Lower lobe of right lung (tissue), 2 donors: ENCODE measurements at regions not wholly inside any gene's neighbourhood (a gene's known extent, or its start where the extent isn't known, plus 50 kb on each side); places are given as distances from the start of the nearest gene placed in this dataset.

Experiments
- ATAC-seq, 2 donors: fragments of 200-7000 bp; cut with Tn5 transposase; one replicate each; pipeline ENCODE4 v1.9.1; 2020 to 2022; ENCODE audit warnings: mild to moderate bottlenecking in 2 of 2, moderate library complexity in 2 of 2
- DNase-seq: peaks from one replicate; pipeline ENCODE4 v3.0.0-alpha.2; 2020
- H3K27ac ChIP-seq: fragments of 200-600 bp; one replicate; pipeline ENCODE4 v1.8.0; 2022
- H3K27me3 ChIP-seq: fragments of 200-600 bp; one replicate; pipeline ENCODE4 v1.8.0; 2022; ENCODE audit warnings: low read depth
- H3K36me3 ChIP-seq: fragments of 200-600 bp; one replicate; pipeline ENCODE4 v1.8.0; 2022; ENCODE audit warnings: mild to moderate bottlenecking
- H3K4me1 ChIP-seq: fragments of 200-600 bp; one replicate; pipeline ENCODE4 v1.8.0; 2022
- H3K4me3 ChIP-seq: fragments of 200-600 bp; one replicate; pipeline ENCODE4 v1.8.0; 2022; ENCODE audit warnings: mild to moderate bottlenecking
- H3K9me3 ChIP-seq: fragments of 200-600 bp; one replicate; pipeline ENCODE4 v1.8.0; 2022
- CTCF ChIP-seq: fragments of 200-600 bp; IDR thresholded peaks from one replicate; pipeline ENCODE4 v1.8.0; 2022; ENCODE audit warnings: antibody characterized with exemption, mild to moderate bottlenecking
- intact Hi-C: fragments of 100-400 bp; cut with DNase I; formaldehyde crosslinking; loops from one replicate; pipeline ENCODE4 v1.11.0; 2022
- donor health status: DM: no; HTN: yes; CAD: no; lungs with severe emphysema.

GRCh38 chr10:15462253-15462897 lies 91.3 kb upstream of the FAM171A1 start:
- intact Hi-C loops = no loop called here
- Histone ChIP-seq H3K27me3 (no peaks in the 10 kb centered on the region), H3K27ac (no peak overlapping the region), H3K4me3 (no peak overlapping the region), H3K9me3 (no peaks in the 10 kb centered on the region), H3K4me1 (peaks cover 3% of the 10 kb centered on the region), H3K36me3 (no peaks in the 10 kb centered on the region)
- DNase-seq (no peak), ATAC-seq (no peak)
- no peak for TF ChIP-seq CTCF

DNA sequence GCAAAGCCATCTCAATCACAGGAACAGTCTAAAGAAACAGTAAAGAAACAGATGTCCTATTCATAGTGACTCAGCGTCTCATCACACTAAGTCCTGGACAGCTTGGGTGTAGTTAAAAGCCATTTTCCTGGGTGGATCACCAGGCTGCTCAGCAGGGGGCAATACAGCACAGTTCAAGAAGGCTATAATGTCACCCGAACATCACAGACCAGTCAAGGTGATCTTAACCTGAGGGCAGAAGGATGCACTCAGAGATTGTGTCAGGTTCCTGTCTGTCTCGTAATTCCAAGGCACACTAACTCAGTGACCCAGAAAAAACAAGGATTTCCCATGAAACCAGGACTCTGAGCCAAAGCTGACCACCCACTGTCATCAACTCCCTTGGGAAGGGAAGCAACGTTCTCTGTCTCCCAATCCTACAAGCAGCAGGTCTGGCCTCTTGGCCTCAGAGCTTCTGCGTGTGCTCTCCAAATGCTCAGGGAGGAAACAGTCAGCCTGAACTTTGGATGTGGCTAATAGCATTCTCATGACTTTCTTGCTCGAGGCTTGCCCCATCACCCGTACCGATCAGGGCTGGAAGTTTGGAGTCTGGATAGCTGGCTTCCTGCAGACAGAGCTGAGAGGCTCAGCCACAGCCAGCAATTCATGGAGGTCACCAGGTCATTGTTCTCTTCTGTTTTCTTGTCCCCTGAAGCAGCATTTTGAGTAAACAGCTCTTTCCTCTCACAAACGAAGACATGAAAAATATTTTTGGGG lies 90.4 kb upstream of the FAM171A1 start:
- Histone ChIP-seq H3K9me3 (no peaks in the 10 kb centered on the region), H3K27ac (no peak overlapping the region), H3K4me3 (no peak overlapping the region), H3K4me1 (peaks cover 3% of the 10 kb centered on the region), H3K27me3 (no peaks in the 10 kb centered on the region), H3K36me3 (no peaks in the 10 kb centered on the region)
- DNase-seq (no peak), ATAC-seq (peak; percentile 37 to 71)
- no peak for TF ChIP-seq CTCF
- intact Hi-C loops = no loop called here

GRCh38 chr10:15460661-15461060 lies 89.6 kb upstream of the FAM171A1 start:
- intact Hi-C loops = no loop called here
- H3K27me3 ChIP-seq = no peaks in the 10 kb centered on the region
- H3K4me3 ChIP-seq = no peak overlapping the region
- H3K4me1 ChIP-seq = peaks cover 3% of the 10 kb centered on the region
- TF ChIP-seq CTCF = no peak
- H3K27ac ChIP-seq = no peak overlapping the region
- H3K36me3 ChIP-seq = no peaks in the 10 kb centered on the region
- ATAC-seq (no peak), DNase-seq (no peak)
- no peaks in the 10 kb centered on the region for H3K9me3 ChIP-seq

- Histone ChIP-seq H3K9me3 (no peaks in the 10 kb centered on the region), H3K36me3 (no peaks in the 10 kb centered on the region), H3K4me3 (no peak overlapping the region), H3K4me1 (peaks cover 3% of the 10 kb centered on the region), H3K27ac (no peak overlapping the region), H3K27me3 (no peaks in the 10 kb centered on the region)
- intact Hi-C loops = no loop called here
- DNase-seq = no peak
- no peak for TF ChIP-seq CTCF
- ATAC-seq = no peak
These were observed 88.1 kb upstream of the FAM171A1 start for GRCh38 chr10:15459218-15459617.

GRCh38 chr10:15457382-15457781 lies 86.3 kb upstream of the FAM171A1 start:
- H3K4me3 ChIP-seq = no peak overlapping the region
- no peak for ATAC-seq
- peaks cover 3% of the 10 kb centered on the region for H3K4me1 ChIP-seq
- no peak for TF ChIP-seq CTCF
- no peaks in the 10 kb centered on the region for H3K36me3 ChIP-seq
- H3K9me3 ChIP-seq = no peaks in the 10 kb centered on the region
- no peak for DNase-seq
- intact Hi-C loops = no loop called here
- H3K27me3 ChIP-seq = no peaks in the 10 kb centered on the region
- H3K27ac ChIP-seq = no peak overlapping the region
